Activated CD4-positive, alpha-beta T cell treated with anti-CD3 and anti-CD28 coated beads, Interleukin-2, Interleukin-6, amounts not matched to agents 100 ng/mL and 50 ng/mL, durations not matched to agents 16 hours and 8 hours (primary cell): ENCODE measurements at regions not wholly inside any gene's neighbourhood (a gene's known extent, or its start where the extent isn't known, plus 50 kb on each side); places are given as distances from the start of the nearest gene placed in this dataset.
"Not testable (repeated sequence)": the region's sequence is repeated elsewhere in the genome, so short reads cannot be mapped to it uniquely, and the experiment has no call there.

Source experiments
- DNase-seq: peaks from one replicate; pipeline ENCODE4 v3.0.0-alpha.2; 2020

GRCh38 chr2:226116346-226116745, 683.3 kb downstream of the IRS1 start:
- DNase-seq = no peak

- DNase-seq = no peak
Observed at GRCh38 chr2:226115832-226116200, 683.8 kb downstream of the IRS1 start.

GRCh38 chr2:226115102-226115831, 684.4 kb downstream of the IRS1 start:
- peak; percentile 3 for DNase-seq

GRCh38 chr2:226114436-226114835, 685.2 kb downstream of the IRS1 start:
- no peak for DNase-seq

- no peak for DNase-seq
Observed at GRCh38 chr2:226098861-226099745, 699.6 kb downstream of the NYAP2 start.

- DNase-seq = no peak
Observed at GRCh38 chr2:226095058-226095457, 695.5 kb downstream of the NYAP2 start.

GRCh38 chr2:226093364-226093763, 693.9 kb downstream of the NYAP2 start:
- DNase-seq = no peak

- DNase-seq = no peak
Observed at GRCh38 chr2:226088366-226088674, 688.8 kb downstream of the NYAP2 start.

GRCh38 chr2:226087505-226088365, 688.2 kb downstream of the NYAP2 start:
- DNase-seq = no peak

GRCh38 chr2:226087051-226087450, 687.5 kb downstream of the NYAP2 start:
- DNase-seq = no peak

- no peak for DNase-seq
Observed at GRCh38 chr2:226086190-226086589, 686.7 kb downstream of the NYAP2 start.

GRCh38 chr2:226085425-226085824, 685.9 kb downstream of the NYAP2 start:
- DNase-seq = not testable (repeated sequence)

- DNase-seq = no peak
Observed at GRCh38 chr2:226080334-226080733, 680.8 kb downstream of the NYAP2 start.

- no peak for DNase-seq
Observed at GRCh38 chr2:226079671-226080181, 680.2 kb downstream of the NYAP2 start.

- DNase-seq = no peak
Observed at GRCh38 chr2:226079196-226079595, 679.7 kb downstream of the NYAP2 start.

- no peak for DNase-seq
Observed at GRCh38 chr2:226078666-226079065, 679.2 kb downstream of the NYAP2 start.

- no peak for DNase-seq
Observed at GRCh38 chr2:226077841-226078240, 678.3 kb downstream of the NYAP2 start.

GRCh38 chr2:226077031-226077430, 677.5 kb downstream of the NYAP2 start:
- no peak for DNase-seq

GRCh38 chr2:226076529-226076928, 677.0 kb downstream of the NYAP2 start:
- DNase-seq = no peak

GRCh38 chr2:226074391-226074790, 674.9 kb downstream of the NYAP2 start:
- DNase-seq = no peak

- DNase-seq = no peak
Observed at GRCh38 chr2:226073496-226074160, 674.1 kb downstream of the NYAP2 start.

- DNase-seq = no peak
Observed at GRCh38 chr2:226066873-226067272, 667.4 kb downstream of the NYAP2 start.

- no peak for DNase-seq
Observed at GRCh38 chr2:226066391-226066790, 666.9 kb downstream of the NYAP2 start.
